ENCODE measurements at regions not wholly inside any gene's neighbourhood (a gene's known extent, or its start where the extent isn't known, plus 50 kb on each side); places are given as distances from the start of the nearest gene placed in this dataset.
"Not testable (repeated sequence)": the region's sequence is repeated elsewhere in the genome, so short reads cannot be mapped to it uniquely, and the experiment has no call there.

DNA sequence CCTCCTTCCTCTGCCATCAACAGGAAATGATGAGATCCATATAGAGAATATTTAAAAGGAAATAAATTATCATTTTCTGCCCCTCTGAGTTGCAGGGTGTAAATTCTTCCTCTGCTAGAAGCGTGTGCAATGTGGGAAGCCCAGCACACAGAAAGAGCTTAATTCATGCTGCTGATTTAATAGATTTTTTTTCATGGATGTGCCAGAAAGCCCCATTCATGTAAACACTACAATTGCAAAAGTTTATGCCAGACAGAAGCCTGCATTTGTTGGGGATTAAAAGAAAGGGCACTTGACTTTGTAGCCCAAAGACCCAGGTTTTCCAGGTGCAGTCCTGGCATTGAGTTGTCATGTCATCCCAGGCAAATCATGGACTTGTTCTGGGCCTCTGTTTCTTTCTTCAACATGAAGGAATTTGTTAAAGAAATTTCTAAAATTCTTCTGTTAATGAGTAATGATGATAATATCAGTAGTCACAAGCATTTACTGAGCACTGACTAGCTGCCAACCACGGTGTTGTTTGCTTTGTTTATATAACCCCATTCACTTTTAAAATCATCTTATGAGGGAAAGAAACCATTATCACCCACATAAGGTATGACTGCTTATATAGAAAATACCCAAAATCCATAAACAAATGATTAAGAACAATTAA is 341.7 kb downstream of the ANAPC1 start:
- H3K27ac ChIP-seq (ENCODE audit: low read depth, low read length, poor library complexity, severe bottlenecking); BruUV-seq (replicated peaks); H2AFZ ChIP-seq (ENCODE audit: low read length); intact Hi-C loops (cut with micrococcal nuclease; ENCODE audit: unreplicated experiment); POLR2A ChIA-PET; DNase-seq (ENCODE audit: low spot score); CTCF ChIA-PET (ENCODE audit: unreplicated experiment); H3K4me1 ChIP-seq (ENCODE audit: insufficient read depth, low read length, poor library complexity, severe bottlenecking); H3K79me2 ChIP-seq (ENCODE audit: insufficient read depth, low read depth, low read length); H4K20me1 ChIP-seq (ENCODE audit: insufficient read depth, low read length); H3K9me3 ChIP-seq (ENCODE audit: low read length); H3K9me2 ChIP-seq (ENCODE audit: insufficient read depth, low read length); H3K4me2 ChIP-seq (ENCODE audit: low read length); H3K4me3 ChIP-seq (ENCODE audit: low read depth, low read length, poor library complexity, severe bottlenecking); H3K36me3 ChIP-seq (ENCODE audit: insufficient read depth, low read length): not testable (repeated sequence)

DNA sequence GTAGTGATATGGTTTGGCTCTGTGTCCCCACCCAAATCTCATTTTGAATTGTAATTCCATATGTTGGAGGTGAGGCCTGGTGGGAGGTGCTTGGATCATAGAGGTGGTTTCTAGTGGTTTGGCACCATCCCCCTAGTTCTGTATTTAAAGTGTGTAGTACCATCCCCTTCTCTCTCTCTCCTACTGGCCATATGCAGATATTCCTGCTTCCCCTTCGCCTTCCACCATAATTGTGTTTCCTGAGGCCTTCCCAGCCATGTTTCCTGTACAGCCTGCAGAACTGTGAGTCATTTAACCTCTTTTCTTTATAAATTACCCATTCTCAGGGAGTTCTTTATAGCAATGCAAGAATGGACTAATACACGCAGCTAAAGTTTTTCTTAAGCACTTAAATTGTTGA is 340.0 kb downstream of the ANAPC1 start:
- H3K4me2 ChIP-seq (ENCODE audit: low read length); H3K9me2 ChIP-seq (ENCODE audit: insufficient read depth, low read length); H2AFZ ChIP-seq (ENCODE audit: low read length); H3K4me1 ChIP-seq (ENCODE audit: insufficient read depth, low read length, poor library complexity, severe bottlenecking); H4K20me1 ChIP-seq (ENCODE audit: insufficient read depth, low read length); H3K79me2 ChIP-seq (ENCODE audit: insufficient read depth, low read depth, low read length); intact Hi-C loops (cut with micrococcal nuclease; ENCODE audit: unreplicated experiment); POLR2A ChIA-PET; H3K27ac ChIP-seq (ENCODE audit: low read depth, low read length, poor library complexity, severe bottlenecking); BruUV-seq (replicated peaks); H3K36me3 ChIP-seq (ENCODE audit: insufficient read depth, low read length); CTCF ChIA-PET (ENCODE audit: unreplicated experiment); H3K9me3 ChIP-seq (ENCODE audit: low read length); DNase-seq (ENCODE audit: low spot score); H3K4me3 ChIP-seq (ENCODE audit: low read depth, low read length, poor library complexity, severe bottlenecking): not testable (repeated sequence)

GRCh38 chr2:111545723-111546431 is 338.1 kb downstream of the ANAPC1 start:
- BruUV-seq (replicated peaks); POLR2A ChIA-PET; H3K4me3 ChIP-seq (ENCODE audit: low read depth, low read length, poor library complexity, severe bottlenecking); H2AFZ ChIP-seq (ENCODE audit: low read length); H3K9me2 ChIP-seq (ENCODE audit: insufficient read depth, low read length); H3K36me3 ChIP-seq (ENCODE audit: insufficient read depth, low read length); H3K27ac ChIP-seq (ENCODE audit: low read depth, low read length, poor library complexity, severe bottlenecking); H3K4me1 ChIP-seq (ENCODE audit: insufficient read depth, low read length, poor library complexity, severe bottlenecking); H3K79me2 ChIP-seq (ENCODE audit: insufficient read depth, low read depth, low read length); H3K4me2 ChIP-seq (ENCODE audit: low read length); H4K20me1 ChIP-seq (ENCODE audit: insufficient read depth, low read length); intact Hi-C loops (cut with micrococcal nuclease; ENCODE audit: unreplicated experiment); CTCF ChIA-PET (ENCODE audit: unreplicated experiment); DNase-seq (ENCODE audit: low spot score); H3K9me3 ChIP-seq (ENCODE audit: low read length): not testable (repeated sequence)

DNA sequence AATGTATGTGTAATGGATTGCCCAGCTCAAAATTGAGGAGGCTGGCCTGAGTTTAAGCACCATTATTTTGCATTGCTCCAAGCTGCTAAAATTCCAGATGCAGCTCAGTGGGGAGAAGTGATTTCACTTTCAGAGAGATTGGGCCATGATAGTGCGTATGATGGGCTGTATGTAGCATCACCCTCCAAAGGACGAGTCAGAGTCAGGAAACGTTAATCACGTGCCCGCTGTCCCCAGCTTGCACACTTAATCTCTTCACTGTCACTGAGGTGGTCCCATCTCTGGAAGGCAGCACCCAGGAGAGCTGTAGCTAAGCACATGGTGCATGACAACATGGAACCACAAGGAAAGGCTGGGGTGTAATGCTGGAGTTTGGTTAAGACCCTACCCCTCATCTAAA is 337.4 kb downstream of the ANAPC1 start:
- DNase-seq (ENCODE audit: low spot score); POLR2A ChIA-PET; H4K20me1 ChIP-seq (ENCODE audit: insufficient read depth, low read length); H2AFZ ChIP-seq (ENCODE audit: low read length); H3K36me3 ChIP-seq (ENCODE audit: insufficient read depth, low read length); H3K4me1 ChIP-seq (ENCODE audit: insufficient read depth, low read length, poor library complexity, severe bottlenecking); H3K27ac ChIP-seq (ENCODE audit: low read depth, low read length, poor library complexity, severe bottlenecking); H3K79me2 ChIP-seq (ENCODE audit: insufficient read depth, low read depth, low read length); H3K9me3 ChIP-seq (ENCODE audit: low read length); CTCF ChIA-PET (ENCODE audit: unreplicated experiment); H3K4me3 ChIP-seq (ENCODE audit: low read depth, low read length, poor library complexity, severe bottlenecking); H3K9me2 ChIP-seq (ENCODE audit: insufficient read depth, low read length); H3K4me2 ChIP-seq (ENCODE audit: low read length); BruUV-seq (replicated peaks); intact Hi-C loops (cut with micrococcal nuclease; ENCODE audit: unreplicated experiment): not testable (repeated sequence)

DNA sequence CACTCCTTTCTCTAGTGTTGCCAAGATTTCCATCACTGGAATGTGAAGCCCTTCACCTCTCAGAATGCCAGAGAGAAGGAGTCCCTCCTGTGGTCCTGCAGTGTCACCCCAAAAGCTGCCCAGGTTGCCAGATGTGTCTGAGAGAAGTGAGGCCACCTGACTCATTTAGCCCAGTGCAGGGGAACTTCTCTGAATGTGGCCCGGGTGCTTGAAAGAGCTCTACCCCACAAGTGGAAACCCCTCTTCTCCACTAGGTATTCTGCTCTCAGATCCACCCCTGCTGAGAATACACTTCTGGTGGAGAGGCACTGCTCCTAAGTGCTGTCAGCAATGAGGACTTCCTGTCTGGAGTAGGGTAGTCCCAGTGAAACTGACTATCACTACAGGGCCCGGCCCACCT is 334.8 kb downstream of the ANAPC1 start:
- H2AFZ ChIP-seq (ENCODE audit: low read length); H3K9me3 ChIP-seq (ENCODE audit: low read length); H3K4me3 ChIP-seq (ENCODE audit: low read depth, low read length, poor library complexity, severe bottlenecking); H3K4me2 ChIP-seq (ENCODE audit: low read length); H3K36me3 ChIP-seq (ENCODE audit: insufficient read depth, low read length); H4K20me1 ChIP-seq (ENCODE audit: insufficient read depth, low read length); H3K27ac ChIP-seq (ENCODE audit: low read depth, low read length, poor library complexity, severe bottlenecking); CTCF ChIA-PET (ENCODE audit: unreplicated experiment); POLR2A ChIA-PET; H3K4me1 ChIP-seq (ENCODE audit: insufficient read depth, low read length, poor library complexity, severe bottlenecking); intact Hi-C loops (cut with micrococcal nuclease; ENCODE audit: unreplicated experiment); BruUV-seq (replicated peaks); H3K9me2 ChIP-seq (ENCODE audit: insufficient read depth, low read length); DNase-seq (ENCODE audit: low spot score); H3K79me2 ChIP-seq (ENCODE audit: insufficient read depth, low read depth, low read length): not testable (repeated sequence)

DNA sequence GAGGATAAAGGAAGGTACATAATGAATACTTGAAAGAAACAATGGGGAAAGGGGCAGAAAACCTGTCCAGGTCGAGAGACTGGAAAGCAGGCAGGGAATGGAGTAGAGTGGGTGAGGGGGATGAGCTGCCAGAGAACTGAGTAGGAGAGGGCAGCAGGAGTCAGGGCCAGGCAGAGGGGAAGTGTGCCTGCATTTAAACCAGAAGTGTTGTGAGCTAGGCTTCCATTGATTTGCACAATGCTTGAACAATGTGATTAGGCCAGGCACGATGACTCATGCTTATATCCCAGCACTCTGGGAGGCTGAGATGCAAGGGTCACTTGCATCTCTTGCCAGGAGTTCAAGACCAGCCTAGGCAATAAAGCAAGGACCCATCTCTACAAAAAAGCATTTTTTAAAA is 332.6 kb downstream of the ANAPC1 start:
- H2AFZ ChIP-seq (ENCODE audit: low read length); BruUV-seq (replicated peaks); H4K20me1 ChIP-seq (ENCODE audit: insufficient read depth, low read length); H3K36me3 ChIP-seq (ENCODE audit: insufficient read depth, low read length); CTCF ChIA-PET (ENCODE audit: unreplicated experiment); H3K9me2 ChIP-seq (ENCODE audit: insufficient read depth, low read length); H3K27ac ChIP-seq (ENCODE audit: low read depth, low read length, poor library complexity, severe bottlenecking); H3K4me3 ChIP-seq (ENCODE audit: low read depth, low read length, poor library complexity, severe bottlenecking); H3K9me3 ChIP-seq (ENCODE audit: low read length); H3K4me2 ChIP-seq (ENCODE audit: low read length); H3K79me2 ChIP-seq (ENCODE audit: insufficient read depth, low read depth, low read length); POLR2A ChIA-PET; H3K4me1 ChIP-seq (ENCODE audit: insufficient read depth, low read length, poor library complexity, severe bottlenecking); intact Hi-C loops (cut with micrococcal nuclease; ENCODE audit: unreplicated experiment); DNase-seq (ENCODE audit: low spot score): not testable (repeated sequence)
